ENCODE measurements at regions not wholly inside any gene's neighbourhood (a gene's known extent, or its start where the extent isn't known, plus 50 kb on each side); places are given as distances from the start of the nearest gene placed in this dataset.

DNA sequence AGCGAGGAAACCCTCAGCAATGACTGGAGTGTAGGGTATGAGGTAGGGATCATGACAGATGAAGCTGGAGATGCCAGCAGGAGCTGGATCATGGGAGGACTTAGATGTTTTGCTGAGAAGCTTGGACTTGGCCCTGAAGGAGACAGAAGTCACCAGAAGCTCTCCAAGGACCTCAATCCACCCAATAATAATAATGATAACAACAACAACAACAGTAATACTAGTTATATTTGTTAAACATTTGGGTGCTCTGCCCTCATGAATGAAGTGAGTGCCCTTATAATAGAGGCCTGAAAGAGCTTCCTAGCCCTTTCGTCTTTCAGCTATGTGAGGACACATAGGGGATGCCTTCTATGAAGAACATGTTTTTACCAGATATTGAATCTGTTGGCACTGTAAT lies 163.9 kb downstream of the DDX1 start:
- TF ChIP-seq, protein P1, sequence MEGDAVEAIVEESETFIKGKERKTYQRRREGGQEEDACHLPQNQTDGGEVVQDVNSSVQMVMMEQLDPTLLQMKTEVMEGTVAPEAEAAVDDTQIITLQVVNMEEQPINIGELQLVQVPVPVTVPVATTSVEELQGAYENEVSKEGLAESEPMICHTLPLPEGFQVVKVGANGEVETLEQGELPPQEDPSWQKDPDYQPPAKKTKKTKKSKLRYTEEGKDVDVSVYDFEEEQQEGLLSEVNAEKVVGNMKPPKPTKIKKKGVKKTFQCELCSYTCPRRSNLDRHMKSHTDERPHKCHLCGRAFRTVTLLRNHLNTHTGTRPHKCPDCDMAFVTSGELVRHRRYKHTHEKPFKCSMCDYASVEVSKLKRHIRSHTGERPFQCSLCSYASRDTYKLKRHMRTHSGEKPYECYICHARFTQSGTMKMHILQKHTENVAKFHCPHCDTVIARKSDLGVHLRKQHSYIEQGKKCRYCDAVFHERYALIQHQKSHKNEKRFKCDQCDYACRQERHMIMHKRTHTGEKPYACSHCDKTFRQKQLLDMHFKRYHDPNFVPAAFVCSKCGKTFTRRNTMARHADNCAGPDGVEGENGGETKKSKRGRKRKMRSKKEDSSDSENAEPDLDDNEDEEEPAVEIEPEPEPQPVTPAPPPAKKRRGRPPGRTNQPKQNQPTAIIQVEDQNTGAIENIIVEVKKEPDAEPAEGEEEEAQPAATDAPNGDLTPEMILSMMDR (IDR thresholded peaks at IDR 0.05; ENCODE audit: partially characterized antibody, unreplicated experiment) = no peak
- Mint-ChIP-seq H3K4me1 (ENCODE audit: low read depth, unreplicated experiment) (no peaks in the 10 kb centered on the region), H3K36me3 (ENCODE audit: unreplicated experiment) (peaks cover 18% of the 10 kb centered on the region), H3K9me3 (ENCODE audit: unreplicated experiment) (peaks cover 4% of the 10 kb centered on the region), H3K4me3 (ENCODE audit: unreplicated experiment) (no peak overlapping the region), H3K27ac (ENCODE audit: unreplicated experiment) (no peak overlapping the region), H3K27me3 (ENCODE audit: unreplicated experiment) (peaks cover 2% of the 10 kb centered on the region)
- no peak for DNase-seq

DNA sequence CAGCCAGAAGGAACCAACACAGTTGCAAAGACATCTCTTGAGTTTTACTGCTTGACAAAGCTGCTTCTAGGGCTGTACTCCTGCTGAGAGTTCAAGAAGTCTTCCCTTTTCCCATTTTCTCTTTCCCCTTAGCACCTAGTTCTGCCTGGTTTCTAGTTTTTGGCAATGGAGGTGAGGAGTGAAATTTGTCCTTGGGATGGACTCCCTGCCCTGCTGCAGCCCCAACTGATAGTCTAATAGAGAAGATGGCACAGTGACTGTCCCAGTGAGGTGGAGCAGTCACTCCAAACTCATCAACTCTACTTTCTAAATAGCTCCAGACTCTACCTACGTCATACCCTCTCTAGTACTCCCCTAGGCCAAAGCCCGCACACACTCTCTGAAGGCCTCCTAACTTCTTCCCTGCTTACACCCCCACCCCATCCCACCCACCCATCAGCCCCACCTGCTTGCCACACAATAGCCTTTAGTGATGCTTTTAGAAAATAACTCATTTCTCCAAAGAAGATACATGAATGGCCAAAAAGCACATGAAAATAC lies 164.4 kb downstream of the DDX1 start:
- Mint-ChIP-seq H3K36me3 (ENCODE audit: unreplicated experiment) (peaks cover 18% of the 10 kb centered on the region), H3K27me3 (ENCODE audit: unreplicated experiment) (peaks cover 2% of the 10 kb centered on the region), H3K9me3 (ENCODE audit: unreplicated experiment) (peaks cover 4% of the 10 kb centered on the region), H3K27ac (ENCODE audit: unreplicated experiment) (no peak overlapping the region), H3K4me3 (ENCODE audit: unreplicated experiment) (no peak overlapping the region), H3K4me1 (ENCODE audit: low read depth, unreplicated experiment) (no peaks in the 10 kb centered on the region)
- TF ChIP-seq, protein P1 (IDR thresholded peaks at IDR 0.05; ENCODE audit: partially characterized antibody, unreplicated experiment) = no peak
- no peak for DNase-seq

DNA sequence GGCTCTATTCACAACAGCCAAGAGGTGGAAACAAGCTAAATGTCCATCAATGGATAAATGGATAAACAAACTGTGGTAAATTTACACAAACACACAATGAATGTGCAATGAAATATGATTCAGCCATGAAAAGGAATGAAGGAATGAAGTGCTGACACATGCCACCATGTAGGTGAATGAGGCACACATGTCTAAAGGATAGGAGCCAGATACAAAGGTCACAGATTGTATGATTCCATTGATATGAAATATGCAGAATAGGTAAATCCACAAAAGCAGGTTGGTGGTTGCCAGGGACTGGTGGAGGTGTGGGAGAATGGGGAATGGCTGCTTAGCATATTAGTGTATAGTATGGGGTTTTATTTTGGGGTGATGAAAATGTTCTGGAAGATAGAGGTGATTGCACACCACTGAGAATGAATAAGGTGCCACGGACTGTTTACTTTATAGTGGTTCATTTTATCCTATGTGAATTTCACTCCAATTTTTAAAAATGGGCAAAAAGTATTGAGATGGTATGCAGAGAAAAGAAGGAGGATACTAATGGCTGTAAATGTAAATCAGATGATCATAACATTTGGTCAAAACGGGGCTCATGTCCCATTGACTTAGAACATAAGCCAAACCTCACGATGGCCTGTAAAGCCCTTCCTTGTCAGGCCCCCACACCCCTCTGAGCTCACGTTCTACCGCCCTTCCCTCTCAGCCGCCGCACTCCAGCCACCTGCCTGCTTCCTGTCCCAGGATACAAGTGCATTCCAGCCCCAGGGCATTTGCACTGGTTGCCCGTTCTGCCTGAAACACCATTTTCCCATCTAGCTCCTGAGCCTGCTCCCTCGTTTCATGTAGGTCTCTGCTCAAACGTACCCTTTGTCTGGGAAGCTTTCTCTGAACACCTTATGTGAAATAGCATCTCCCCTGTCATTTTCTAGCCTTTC lies 165.5 kb downstream of the DDX1 start:
- H3K4me3 Mint-ChIP-seq (ENCODE audit: unreplicated experiment) = no peak overlapping the region
- no peaks in the 10 kb centered on the region for H3K4me1 Mint-ChIP-seq (ENCODE audit: low read depth, unreplicated experiment)
- H3K27me3 Mint-ChIP-seq (ENCODE audit: unreplicated experiment) = peaks cover 2% of the 10 kb centered on the region
- no peak for DNase-seq
- H3K27ac Mint-ChIP-seq (ENCODE audit: unreplicated experiment) = no peak overlapping the region
- TF ChIP-seq, protein P1 (IDR thresholded peaks at IDR 0.05; ENCODE audit: partially characterized antibody, unreplicated experiment) = no peak
- H3K36me3 Mint-ChIP-seq (ENCODE audit: unreplicated experiment) = peaks cover 20% of the 10 kb centered on the region
- H3K9me3 Mint-ChIP-seq (ENCODE audit: unreplicated experiment) = peaks cover 4% of the 10 kb centered on the region

DNA sequence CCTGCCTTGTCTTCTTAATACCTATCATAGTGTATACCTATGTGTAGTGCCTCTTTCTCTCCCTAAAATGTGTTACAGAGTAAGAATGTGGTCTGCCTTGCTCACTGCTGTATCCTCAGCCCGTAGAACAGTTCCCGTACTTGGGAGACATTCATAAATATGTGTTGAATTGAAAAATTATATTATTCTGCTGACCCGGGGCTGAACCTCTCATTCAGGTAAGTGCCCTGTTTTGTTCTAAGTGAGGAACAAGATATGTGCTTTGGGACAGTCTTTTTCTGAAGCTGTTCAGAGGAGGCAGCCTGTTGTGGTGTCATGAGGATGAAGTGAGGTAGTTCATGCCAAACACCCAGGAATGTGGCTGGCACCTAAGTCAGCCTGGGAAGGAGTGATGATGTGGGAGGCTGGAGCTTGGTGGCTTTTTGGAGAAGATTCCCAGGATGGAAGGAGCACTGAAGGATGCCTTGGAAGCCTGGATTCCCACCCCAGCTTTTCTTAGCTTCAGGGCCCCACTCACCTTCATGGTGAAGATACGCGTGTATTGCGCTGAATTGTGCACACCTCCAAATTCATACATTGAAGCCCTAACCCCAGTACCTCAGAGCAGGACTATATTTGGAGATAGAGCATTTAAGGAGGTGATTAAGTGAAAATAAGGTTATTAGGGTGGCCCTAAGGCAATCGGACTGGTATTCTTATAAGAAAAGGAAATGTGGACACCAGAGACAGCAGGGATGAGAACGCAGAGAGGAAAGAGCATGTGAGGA lies 166.3 kb downstream of the DDX1 start:
- H3K36me3 Mint-ChIP-seq (ENCODE audit: unreplicated experiment) = peaks cover 22% of the 10 kb centered on the region

More for the DNA sequence above, 166.3 kb downstream of the DDX1 start:
- Mint-ChIP-seq H3K4me3 (ENCODE audit: unreplicated experiment) (no peak overlapping the region), H3K9me3 (ENCODE audit: unreplicated experiment) (peaks cover 4% of the 10 kb centered on the region), H3K27ac (ENCODE audit: unreplicated experiment) (no peak overlapping the region), H3K27me3 (ENCODE audit: unreplicated experiment) (peaks cover 2% of the 10 kb centered on the region), H3K4me1 (ENCODE audit: low read depth, unreplicated experiment) (no peaks in the 10 kb centered on the region)
- TF ChIP-seq, protein P1 (IDR thresholded peaks at IDR 0.05; ENCODE audit: partially characterized antibody, unreplicated experiment) = no peak
- DNase-seq = no peak
